Embryonic facial prominence (tissue), 1 donor: ENCODE measurements at regions not wholly inside any gene's neighbourhood (a gene's known extent, or its start where the extent isn't known, plus 50 kb on each side); places are given as distances from the start of the nearest gene placed in this dataset.

Experiments used
- DNase-seq: peaks from one replicate; pipeline ENCODE4 v3.0.0-alpha.2; 2016; ENCODE audit errors: extremely low spot score

GRCh38 chr10:125457406-125457805 is 225.6 kb downstream of the TEX36 start:
- DNase-seq: no peak

- DNase-seq: no peak
Measured at GRCh38 chr10:125455855-125456254, 227.1 kb downstream of the TEX36 start.

GRCh38 chr10:125455431-125455830 is 227.5 kb downstream of the TEX36 start:
- DNase-seq: no peak

DNA sequence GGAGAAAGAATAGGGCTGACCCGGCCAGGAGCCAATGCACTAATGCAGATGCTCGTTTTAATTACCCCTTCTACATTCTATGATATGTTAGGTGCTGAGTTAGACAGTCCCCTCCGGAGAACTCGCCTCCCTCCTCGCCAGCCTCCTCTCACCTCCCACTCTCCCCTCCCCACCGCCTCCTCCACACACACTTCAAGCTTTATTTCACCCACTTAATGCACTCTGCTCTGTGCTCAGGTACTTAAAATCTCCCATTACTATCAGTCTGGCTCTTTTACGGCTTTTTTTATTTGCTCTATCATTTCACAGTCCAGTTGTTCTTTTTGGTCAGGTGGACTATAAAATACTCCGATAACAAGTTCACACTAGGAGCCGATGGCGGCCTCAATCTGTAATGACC is 231.6 kb downstream of the TEX36 start:
- no peak for DNase-seq

DNA sequence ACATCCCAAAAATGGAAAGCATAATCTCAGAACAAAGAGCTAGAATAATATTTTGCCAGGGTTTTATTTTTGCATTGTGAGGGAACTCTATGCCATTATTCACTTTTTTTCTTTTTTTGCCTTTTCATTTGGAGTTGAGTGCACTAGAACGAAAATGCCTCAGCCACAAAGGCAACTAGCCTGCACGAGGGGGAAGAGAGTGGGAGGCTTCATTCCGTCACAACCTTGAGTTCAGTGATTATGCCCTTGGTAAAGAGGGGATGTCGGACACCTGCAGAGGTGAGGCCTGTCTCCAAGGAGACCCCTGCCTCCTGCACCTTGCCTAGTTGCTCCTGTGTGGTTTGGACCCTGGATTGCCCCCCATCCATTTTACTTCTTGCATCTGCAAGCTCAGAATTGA is 232.7 kb downstream of the TEX36 start:
- no peak for DNase-seq

DNA sequence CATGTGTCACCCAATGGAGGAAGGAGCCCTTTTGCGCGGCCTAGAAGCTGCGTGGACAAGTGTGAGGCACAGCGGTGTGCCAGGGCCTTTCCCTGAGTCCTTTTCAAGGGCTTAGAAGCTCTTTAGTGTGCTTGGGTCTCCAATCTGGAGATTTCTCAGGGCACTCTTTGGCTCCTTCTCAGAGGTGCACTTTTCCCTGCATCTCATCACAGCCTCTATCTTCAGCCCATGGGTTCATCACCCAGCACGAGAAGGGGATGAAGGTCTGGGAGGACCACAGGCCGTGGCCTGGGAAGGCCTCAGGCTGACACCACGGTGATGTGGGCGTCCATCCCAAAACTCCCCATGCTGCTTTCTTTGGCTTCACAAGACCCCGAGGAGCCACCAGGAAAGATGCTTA is 233.4 kb downstream of the TEX36 start:
- no peak for DNase-seq

DNA sequence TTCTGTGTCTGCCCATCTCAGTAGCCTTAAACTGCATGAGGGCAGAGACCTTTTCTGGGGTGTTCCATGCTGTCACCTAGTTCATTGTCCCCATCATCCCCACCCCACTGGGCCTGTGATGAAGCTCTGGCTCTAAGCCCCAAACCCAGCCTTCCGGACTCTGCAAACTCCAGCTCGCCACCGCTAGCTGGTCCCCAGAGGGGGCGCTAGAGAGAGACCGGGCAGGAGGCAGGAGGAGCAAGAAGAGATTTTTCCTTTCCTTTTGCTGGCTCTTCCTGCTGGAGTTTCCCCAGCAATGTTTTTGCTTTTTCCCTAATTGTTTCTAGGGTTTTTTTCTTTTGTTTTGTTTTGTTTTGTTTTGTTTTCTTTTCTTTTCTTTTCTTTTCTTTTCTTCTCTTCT is 234.4 kb downstream of the TEX36 start:
- no peak for DNase-seq

DNA sequence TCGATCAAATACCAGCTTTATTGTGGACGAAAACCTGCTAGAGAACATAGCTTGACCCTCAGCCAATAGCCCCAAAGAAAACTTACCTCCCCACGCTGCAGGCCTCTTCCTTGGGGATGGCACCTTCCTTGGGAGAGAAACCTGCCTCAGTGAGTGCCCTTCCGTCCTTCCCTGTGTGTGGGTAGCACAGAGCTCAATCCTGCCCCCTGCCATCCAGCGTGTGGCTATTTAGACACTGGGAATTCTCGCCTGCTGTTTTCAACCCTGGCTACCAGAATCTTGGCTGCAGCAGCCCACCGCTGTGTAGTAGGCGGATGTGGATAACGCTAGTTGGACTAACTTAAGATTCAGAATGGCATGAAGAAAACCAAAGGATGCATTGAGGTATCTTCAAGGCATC is 238.2 kb downstream of the TEX36 start:
- no peak for DNase-seq

DNA sequence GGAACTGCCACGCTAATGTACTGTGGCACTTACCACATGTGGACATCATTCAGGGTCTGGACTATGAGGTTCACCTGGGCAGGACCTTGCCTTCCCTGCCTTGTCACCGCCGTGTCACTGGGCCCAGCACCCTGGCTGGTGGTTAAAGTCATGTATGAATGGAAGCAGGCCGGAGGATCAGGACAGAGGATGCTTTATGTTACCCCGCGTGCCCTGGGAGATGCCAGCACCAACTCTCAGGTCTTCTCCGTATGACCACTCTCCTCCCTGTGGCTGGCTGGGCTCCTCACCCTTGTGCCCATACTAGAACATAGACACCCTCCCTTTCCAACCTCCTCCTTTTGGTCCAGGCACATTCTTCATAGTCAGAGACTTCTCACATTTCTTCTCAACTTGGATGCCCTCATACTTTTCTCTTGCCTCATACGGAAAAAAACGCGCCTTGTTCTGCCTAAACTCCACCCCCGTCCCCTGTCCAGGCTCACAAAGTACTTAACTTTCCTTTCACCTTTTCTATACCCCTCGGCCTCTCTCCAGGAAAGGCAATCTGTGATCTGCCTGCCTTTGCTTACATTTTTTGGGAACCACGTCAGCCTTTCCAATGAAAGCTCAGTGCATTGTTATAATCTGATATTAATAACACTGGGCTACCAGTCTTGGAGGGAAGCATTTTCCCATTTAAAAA is 240.0 kb downstream of the TEX36 start:
- DNase-seq: no peak

- no peak for DNase-seq
Measured at GRCh38 chr10:125441151-125441550, 241.8 kb downstream of the TEX36 start.

- no peak for DNase-seq
Measured at GRCh38 chr10:125431149-125431548, 251.8 kb downstream of the TEX36 start.

DNA sequence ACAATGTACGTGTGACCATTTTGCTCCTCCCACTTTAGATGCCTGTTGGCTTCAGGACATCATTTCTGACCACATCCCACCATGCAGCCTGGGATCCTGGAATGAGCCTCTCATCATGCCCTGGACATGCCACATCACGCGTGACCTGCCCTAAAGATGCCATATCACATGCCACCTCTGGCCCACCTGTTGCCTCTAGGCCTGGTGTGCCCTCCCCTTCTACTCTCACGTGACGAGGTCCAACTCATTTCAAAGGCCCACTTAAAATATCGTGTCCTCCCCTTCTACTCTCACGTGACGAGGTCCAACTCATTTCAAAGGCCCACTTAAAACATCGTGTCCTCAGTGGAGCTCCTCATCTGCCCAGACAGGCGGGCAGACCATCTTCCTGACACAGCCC is 254.9 kb downstream of the TEX36 start:
- no peak for DNase-seq

DNA sequence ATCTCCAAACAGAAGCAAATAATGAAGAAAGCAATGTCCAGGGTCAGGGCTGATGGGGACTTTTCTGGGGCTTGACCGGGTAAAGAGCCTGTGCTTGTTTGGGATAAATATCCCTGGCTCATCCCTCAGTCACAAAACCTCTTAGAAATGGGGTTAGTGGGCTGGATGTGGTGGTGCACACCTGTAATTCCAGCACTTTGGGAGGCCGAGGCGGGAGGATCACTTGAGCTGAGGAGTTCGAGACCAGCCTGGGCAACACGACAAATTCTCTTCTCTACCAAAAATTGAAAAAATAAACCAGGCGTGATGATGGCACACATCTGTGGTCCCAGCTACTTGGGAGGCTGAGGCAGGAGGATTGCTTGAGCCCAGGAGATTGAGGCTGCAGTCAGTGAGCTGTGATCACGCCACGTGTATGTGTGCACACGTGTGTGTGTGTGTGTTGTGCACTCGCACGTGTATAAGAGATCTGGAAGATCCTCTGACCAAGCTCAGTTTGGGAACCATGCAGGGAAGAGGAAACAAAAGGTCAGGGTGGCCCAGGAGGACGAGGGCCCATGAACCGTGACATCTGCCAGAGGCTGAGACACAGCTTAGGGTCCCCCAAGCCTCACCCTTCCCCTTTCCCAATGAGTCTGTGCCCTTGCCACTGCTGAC is 258.6 kb downstream of the TEX36 start:
- no peak for DNase-seq

GRCh38 chr10:125423569-125423968 is 259.4 kb downstream of the TEX36 start:
- DNase-seq: no peak

- DNase-seq: no peak
Measured at GRCh38 chr10:125419831-125420230, 259.5 kb upstream of the CTBP2 start.

DNA sequence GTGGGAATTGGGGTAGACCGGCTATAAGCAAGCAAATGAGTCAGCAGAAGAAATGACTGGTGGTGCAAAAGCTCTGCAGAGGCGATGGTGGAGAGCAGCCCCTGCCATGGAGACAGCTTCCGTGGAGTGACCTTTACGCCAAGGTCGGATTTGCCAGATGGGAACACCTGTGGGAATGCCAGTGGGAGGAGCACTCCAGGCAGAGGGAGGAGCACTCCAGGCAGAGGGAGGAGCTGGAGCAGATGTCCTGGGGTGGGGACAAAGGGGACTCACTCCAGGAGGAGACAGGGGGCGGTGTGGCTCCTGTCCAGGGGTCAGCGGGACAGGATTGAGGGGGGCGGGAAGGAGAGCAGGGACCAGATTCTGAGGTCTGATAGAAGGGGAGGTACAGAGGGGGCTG is 258.8 kb upstream of the CTBP2 start:
- no peak for DNase-seq

DNA sequence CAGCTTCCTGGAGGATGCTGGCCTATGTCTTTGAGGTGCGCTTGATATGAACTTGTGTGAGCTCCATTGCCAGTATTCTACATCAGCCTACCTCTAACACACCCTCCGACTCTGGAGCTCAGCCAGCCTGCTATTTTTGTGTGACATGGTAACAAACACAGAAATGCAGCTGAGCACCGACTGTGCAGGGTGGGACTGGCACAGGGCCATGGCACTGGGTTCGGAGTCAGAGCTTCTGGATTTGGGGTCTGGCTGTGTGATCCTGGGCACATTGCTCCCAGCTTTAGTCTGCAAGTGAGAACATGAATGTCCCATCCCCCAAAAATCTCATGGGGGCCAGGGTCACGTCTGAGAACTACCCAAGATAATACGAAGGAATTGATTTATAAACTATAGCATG is 257.2 kb upstream of the CTBP2 start:
- DNase-seq: no peak

- DNase-seq: no peak
Measured at GRCh38 chr10:125415964-125416363, 255.6 kb upstream of the CTBP2 start.

DNA sequence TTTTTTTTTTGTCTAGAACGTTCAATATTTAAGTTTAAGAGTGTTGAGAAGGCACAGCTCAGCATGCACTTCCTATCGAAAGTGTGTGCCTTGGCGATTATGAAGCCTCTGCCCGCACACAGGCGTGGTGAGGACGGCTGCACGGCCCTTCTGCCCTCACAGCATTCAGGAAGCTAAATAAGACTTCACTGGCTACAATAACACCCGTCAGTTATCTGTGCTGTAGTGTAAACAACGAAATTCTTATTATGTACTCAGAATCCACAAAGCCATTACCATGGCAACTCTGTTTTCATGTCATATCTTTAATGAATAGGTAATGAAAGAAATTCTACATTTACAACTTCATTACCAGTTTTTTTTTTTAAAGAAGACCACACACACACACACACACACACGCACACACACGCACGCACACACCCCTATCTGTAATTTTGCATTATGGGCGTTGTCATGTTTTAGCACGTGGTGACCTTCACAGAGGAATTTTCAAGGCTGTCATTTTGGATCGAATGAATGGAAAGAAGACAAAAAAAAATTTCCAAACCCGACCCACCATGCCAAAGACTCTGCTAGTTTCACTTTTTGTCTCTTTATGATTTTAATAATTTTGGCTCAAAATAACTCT is 254.8 kb upstream of the CTBP2 start:
- DNase-seq: no peak

DNA sequence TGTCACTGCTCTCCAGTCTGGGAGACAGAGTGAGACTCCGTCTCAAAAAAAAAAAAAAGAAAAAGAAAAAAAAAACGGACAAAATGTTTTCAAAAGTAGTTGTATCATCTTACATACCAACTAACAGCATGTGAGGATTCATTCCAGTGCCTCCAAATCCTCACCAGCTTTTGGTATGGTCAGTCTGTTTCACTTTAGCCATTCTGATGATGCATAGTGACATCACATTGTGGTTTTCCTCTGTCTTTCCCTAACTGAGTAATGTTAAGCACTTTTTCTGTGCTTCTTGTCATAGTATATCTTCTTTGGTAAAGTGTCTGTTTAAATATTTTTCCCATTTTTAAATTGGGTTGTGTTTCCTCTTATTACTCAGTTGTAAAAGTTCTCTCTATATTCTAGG is 251.4 kb upstream of the CTBP2 start:
- DNase-seq: no peak

- no peak for DNase-seq
Measured at GRCh38 chr10:125409756-125410155, 249.4 kb upstream of the CTBP2 start.

GRCh38 chr10:125407557-125407956 is 247.2 kb upstream of the CTBP2 start:
- DNase-seq: no peak

DNA sequence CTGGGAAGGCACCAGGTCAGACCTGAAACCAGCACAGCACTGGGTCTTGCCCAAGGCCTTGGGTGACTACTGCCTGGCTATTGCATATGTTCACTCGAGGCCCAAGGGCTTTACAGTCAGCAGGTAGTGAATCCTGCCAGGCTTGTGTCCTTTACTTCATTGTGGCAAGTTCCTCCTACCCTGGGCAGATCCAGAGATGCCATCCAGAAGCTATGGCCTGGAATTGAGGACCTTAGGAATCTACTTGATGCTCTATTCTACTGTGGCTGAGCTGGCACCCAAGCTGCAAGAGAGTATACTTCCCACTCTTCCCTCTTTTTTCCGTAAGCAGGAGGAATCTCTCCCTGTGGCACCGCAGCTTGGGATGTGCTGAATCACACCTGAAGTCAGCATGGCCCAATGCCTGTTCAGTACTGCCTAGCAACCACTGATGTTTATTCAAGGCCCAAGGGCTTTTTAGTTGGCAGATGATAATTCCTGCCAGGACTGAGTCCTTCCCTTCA is 246.7 kb upstream of the CTBP2 start:
- DNase-seq: no peak
